B cell (primary cell): ENCODE measurements at regions not wholly inside any gene's neighbourhood (a gene's known extent, or its start where the extent isn't known, plus 50 kb on each side); places are given as distances from the start of the nearest gene placed in this dataset.

Experiments
- ATAC-seq: fragments of 200-7000 bp; cut with Tn5 transposase; one replicate; pipeline ENCODE4 v1.10.0; 2021; ENCODE audit warnings: low read depth, mild to moderate bottlenecking, moderate number of reproducible peaks, moderate library complexity
- CTCF ChIA-PET: fragments of 350-600 bp; sonication (Branson Sonifier 250); formaldehyde crosslinking; loops from one replicate; lab custom pipeline; 2021; ENCODE audit warnings: antibody characterized with exemption, inconsistent platforms; lab: Charles Lee
- POLR2A ChIA-PET: fragments of 350-600 bp; sonication (Branson Sonifier 250); formaldehyde crosslinking; loops from one replicate; lab custom pipeline; 2021; ENCODE audit warnings: antibody characterized with exemption; lab: Charles Lee
- DNase-seq: peaks from one replicate; pipeline ENCODE4 v3.0.0; 2013
- H2AFZ ChIP-seq: 2 replicates; pipeline ENCODE4 v1.6.1; 2012; ENCODE audit warnings: mild to moderate bottlenecking, low read depth, low read length; ENCODE audit not compliant: insufficient read depth, poor library complexity, severe bottlenecking
- H3K27ac ChIP-seq, 2 donors: 1 replicate in 1 of 2; 2 replicates in 1 of 2; pipeline ENCODE4 v1.5.1; 2012 to 2013; ENCODE audit warnings: low read length in 2 of 2, mild to moderate bottlenecking in 2 of 2, moderate library complexity in 1 of 2
- H3K27me3 ChIP-seq, 4 experiments: fragments of 200-600 bp in 1 of 4; sonication (generic) in 1 of 4; replicated peaks in 1 of 4; 1 replicate in 2 of 4; 2 replicates in 2 of 4; pipeline versions ENCODE4 v1.6.1 to v1.7.0; 2013 to 2016; ENCODE audit warnings: low read length in 3 of 4, mild to moderate bottlenecking in 2 of 4, mixed read lengths in 1 of 4, moderate library complexity in 1 of 4; ENCODE audit not compliant: insufficient read depth in 4 of 4, control insufficient read depth in 3 of 4; ENCODE audit errors: control extremely low read depth in 1 of 4
- H3K36me3 ChIP-seq, 2 experiments: replicated peaks in 1 of 2; 1 replicate in 1 of 2; 2 replicates in 1 of 2; pipeline versions ENCODE4 v1.6.1 to v1.7.1; 2013; ENCODE audit warnings: low read length in 1 of 2; ENCODE audit not compliant: insufficient read depth in 2 of 2, control insufficient read depth in 1 of 2; ENCODE audit errors: control extremely low read depth in 1 of 2, extremely low read depth in 1 of 2
- H3K4me1 ChIP-seq, 2 donors: fragments of 200-600 bp in 1 of 2; sonication (generic) in 1 of 2; 1 replicate in 1 of 2; 2 replicates in 1 of 2; pipeline versions ENCODE4 v1.5.1 to v1.6.1; 2013 to 2017; ENCODE audit warnings: low read length in 2 of 2; ENCODE audit not compliant: control insufficient read depth in 2 of 2, insufficient read depth in 2 of 2
- H3K4me2 ChIP-seq: replicated peaks from 2 replicates; pipeline ENCODE3; 2012; ENCODE audit warnings: mild to moderate bottlenecking, low read depth, low read length; ENCODE audit not compliant: poor library complexity, severe bottlenecking
- H3K4me3 ChIP-seq, 5 experiments: fragments of 200-600 bp in 1 of 5; sonication (generic) in 1 of 5; 1 replicate in 3 of 5; 2 replicates in 2 of 5; pipeline versions ENCODE4 v1.5.1 to v1.7.0; 2011 to 2016; ENCODE audit warnings: low read length in 4 of 5, mild to moderate bottlenecking in 4 of 5, low read depth in 2 of 5, control low read depth in 1 of 5, moderate library complexity in 1 of 5; ENCODE audit not compliant: insufficient read depth in 1 of 5; ENCODE audit errors: control extremely low read depth in 1 of 5, extremely low read depth in 1 of 5
- H3K79me2 ChIP-seq: fragments of 200-600 bp; sonication (generic); one replicate; pipeline ENCODE4 v1.6.0; 2016; ENCODE audit warnings: low read length; ENCODE audit not compliant: control insufficient read depth, insufficient read depth
- H3K9ac ChIP-seq: fragments of 200-600 bp; sonication (generic); 2 replicates; pipeline ENCODE4 v1.6.1; 2017; ENCODE audit warnings: mild to moderate bottlenecking, low read length, moderate library complexity
- H3K9me3 ChIP-seq, 3 donors: one replicate each; pipeline versions ENCODE4 v1.6.1 to v1.7.1; 2013; ENCODE audit warnings: low read length in 2 of 3; ENCODE audit not compliant: control insufficient read depth in 2 of 3, insufficient read depth in 1 of 3; ENCODE audit errors: control extremely low read depth in 1 of 3
- H4K20me1 ChIP-seq: 2 replicates; pipeline ENCODE4 v1.6.0; 2012; ENCODE audit warnings: mild to moderate bottlenecking, low read length; ENCODE audit not compliant: insufficient read depth, control insufficient read depth, poor library complexity, severe bottlenecking
- H3K27ac Mint-ChIP-seq: one replicate; pipeline ENCODE4 v1.8.0; 2021; ENCODE audit warnings: mixed read lengths
- H3K27me3 Mint-ChIP-seq: one replicate; pipeline ENCODE4 v1.8.0; 2021; ENCODE audit warnings: mixed read lengths
- H3K4me1 Mint-ChIP-seq: one replicate; pipeline ENCODE4 v1.8.0; 2021; ENCODE audit warnings: mixed read lengths
- H3K4me3 Mint-ChIP-seq: one replicate; pipeline ENCODE4 v1.8.0; 2021; ENCODE audit warnings: mixed read lengths
- H3K9me3 Mint-ChIP-seq: one replicate; pipeline ENCODE4 v1.8.0; 2022; ENCODE audit warnings: mixed read lengths; ENCODE audit not compliant: insufficient read depth
- CTCF ChIP-seq: fragments of 200-600 bp; IDR thresholded peaks from one replicate; pipeline ENCODE4 v1.8.0; 2022; ENCODE audit warnings: antibody characterized with exemption, mild to moderate bottlenecking
- EZH2 ChIP-seq: IDR thresholded peaks from 2 replicates; pipeline ENCODE4 v1.6.1; 2012; ENCODE audit warnings: borderline replicate concordance, low read depth, mild to moderate bottlenecking, moderate library complexity, low read length; ENCODE audit not compliant: insufficient read depth, poor library complexity, severe bottlenecking
- WGBS: methylation state at CpG from one replicate; pipeline ENCODE4 v1.1.5; 2013; ENCODE audit warnings: missing lambda C conversion rate; ENCODE audit not compliant: insufficient coverage; 5-methylcytosine and 5-hydroxymethylcytosine counted together
- intact Hi-C: fragments of 100-400 bp; cut with micrococcal nuclease; formaldehyde crosslinking; loops from one replicate; pipeline ENCODE4 v1.10.0; 2022

GRCh38 chr15:61687651-61688050 is 372.6 kb downstream of the VPS13C start:
- DNase-seq (no peak), ATAC-seq (no peak)
- Histone ChIP-seq H3K4me2 (no peak overlapping the region), H3K27me3 (no peaks in the 10 kb centered on the region), H3K36me3 (no peaks in the 10 kb centered on the region), H2AFZ (no peak overlapping the region), H3K27ac (no peak overlapping the region), H3K79me2 (no peaks in the 10 kb centered on the region), H3K4me1 (no peaks in the 10 kb centered on the region), H4K20me1 (no peaks in the 10 kb centered on the region), H3K4me3 (no peak overlapping the region), H3K9ac (no peak overlapping the region), H3K9me3 (no peaks in the 10 kb centered on the region)
- no peak for TF ChIP-seq CTCF
- no peak for TF ChIP-seq EZH2
- Mint-ChIP-seq H3K27me3 (peaks cover 13% of the 10 kb centered on the region), H3K4me3 (no peak overlapping the region), H3K27ac (no peak overlapping the region), H3K4me1 (no peaks in the 10 kb centered on the region), H3K9me3 (no peaks in the 10 kb centered on the region)
- intact Hi-C loops: no loop called here
- ChIA-PET CTCF (no interaction called here), POLR2A (no interaction called here)

- Histone ChIP-seq H3K79me2 (no peaks in the 10 kb centered on the region), H3K9me3 (no peaks in the 10 kb centered on the region), H4K20me1 (no peaks in the 10 kb centered on the region), H3K9ac (no peak overlapping the region), H3K4me1 (no peaks in the 10 kb centered on the region), H2AFZ (no peak overlapping the region), H3K27ac (no peak overlapping the region), H3K4me3 (no peak overlapping the region), H3K4me2 (no peak overlapping the region), H3K27me3 (no peaks in the 10 kb centered on the region), H3K36me3 (no peaks in the 10 kb centered on the region)
- no peaks in the 10 kb centered on the region for H3K9me3 Mint-ChIP-seq
- 74% methylated on average over 5 of the region's 6 CpGs for WGBS
- DNase-seq (no peak), ATAC-seq (no peak)
- peaks cover 10% of the 10 kb centered on the region for H3K27me3 Mint-ChIP-seq
- CTCF ChIA-PET: no interaction called here
- no peaks in the 10 kb centered on the region for H3K4me1 Mint-ChIP-seq
- no peak overlapping the region for H3K4me3 Mint-ChIP-seq
- no peak for TF ChIP-seq EZH2
- no peak for TF ChIP-seq CTCF
- intact Hi-C loops: no loop called here
- POLR2A ChIA-PET: no interaction called here
- no peak overlapping the region for H3K27ac Mint-ChIP-seq
These were observed 373.1 kb downstream of the VPS13C start for GRCh38 chr15:61687124-61687523.
